ENCODE measurements at regions not wholly inside any gene's neighbourhood (a gene's known extent, or its start where the extent isn't known, plus 50 kb on each side); places are given as distances from the start of the nearest gene placed in this dataset.

GRCh38 chr21:27636656-27637055 is 669.8 kb upstream of the ADAMTS5 start:
- TF ChIP-seq CTCF (IDR thresholded peaks at IDR 0.05; ENCODE audit: poor library complexity) (no peak), EZH2phosphoT487 (IDR thresholded peaks at IDR 0.05; ENCODE audit: low read depth, severe bottlenecking, unreplicated experiment) (no peak), EZH2 (IDR thresholded peaks at IDR 0.05; ENCODE audit: borderline replicate concordance) (no peak)
